Smooth muscle cell (in vitro differentiated cells): ENCODE measurements at regions not wholly inside any gene's neighbourhood (a gene's known extent, or its start where the extent isn't known, plus 50 kb on each side); places are given as distances from the start of the nearest gene placed in this dataset.
A peak's percentile ranks its signal among the peaks of the same experiment; 100 is the strongest.

Source experiments
- DNase-seq: peaks from one replicate; lab custom pipeline; 2025; ENCODE audit not compliant: unreplicated experiment; lab: John Stamatoyannopoulos, UW
- H2AFZ ChIP-seq: fragments of 200-600 bp; sonication (generic); 2 replicates; pipeline ENCODE4 v1.6.0; 2016; ENCODE audit warnings: antibody characterized with exemption, low read depth, mild to moderate bottlenecking
- H3F3A ChIP-seq: fragments of 200-600 bp; sonication (generic); 2 replicates; pipeline ENCODE4 v1.6.0; 2017; ENCODE audit warnings: antibody characterized with exemption, low read depth
- H3K27ac ChIP-seq: fragments of 200-600 bp; sonication (generic); 2 replicates; pipeline ENCODE4 v1.5.1; 2016; ENCODE audit warnings: low read depth, mild to moderate bottlenecking
- H3K27me3 ChIP-seq: fragments of 200-600 bp; sonication (generic); 2 replicates; pipeline ENCODE4 v1.6.1; 2016; ENCODE audit warnings: low read depth, mild to moderate bottlenecking
- H3K36me3 ChIP-seq: fragments of 200-600 bp; sonication (generic); 2 replicates; pipeline ENCODE4 v1.5.1; 2016; ENCODE audit warnings: low read depth
- H3K4me1 ChIP-seq: fragments of 200-600 bp; sonication (generic); 2 replicates; pipeline ENCODE4 v1.5.1; 2016; ENCODE audit warnings: low read depth
- H3K4me2 ChIP-seq: fragments of 200-600 bp; sonication (generic); 2 replicates; pipeline ENCODE4 v1.6.0; 2016; ENCODE audit warnings: mild to moderate bottlenecking
- H3K4me3 ChIP-seq: fragments of 200-600 bp; sonication (generic); 2 replicates; pipeline ENCODE4 v1.5.1; 2016; ENCODE audit warnings: mild to moderate bottlenecking
- H3K79me2 ChIP-seq: fragments of 200-600 bp; sonication (generic); 2 replicates; pipeline ENCODE4 v1.6.0; 2016; ENCODE audit warnings: low read depth, mild to moderate bottlenecking
- H3K9ac ChIP-seq: fragments of 200-600 bp; sonication (generic); 2 replicates; pipeline ENCODE4 v1.6.0; 2016; ENCODE audit warnings: low read depth
- H3K9me3 ChIP-seq: fragments of 200-600 bp; sonication (generic); replicated peaks from 2 replicates; pipeline ENCODE4 v1.5.1; 2016; ENCODE audit warnings: low read depth
- H4K20me1 ChIP-seq: fragments of 200-600 bp; sonication (generic); 2 replicates; pipeline ENCODE4 v1.6.0; 2016; ENCODE audit warnings: low read depth
- WGBS: methylation state at CpG from one replicate; pipeline ENCODE4 v1.1.7; 2016; ENCODE audit warnings: low lambda C conversion rate; 5-methylcytosine and 5-hydroxymethylcytosine counted together
- TF ChIP-seq, protein P1 (sequence below): fragments of 200-600 bp; sonication (generic); IDR thresholded peaks from 2 replicates; pipeline ENCODE4 v1.5.1; 2017; ENCODE audit warnings: borderline replicate concordance, mild to moderate bottlenecking, antibody characterized with exemption; ENCODE audit not compliant: insufficient read depth, poor library complexity, severe bottlenecking

DNA sequence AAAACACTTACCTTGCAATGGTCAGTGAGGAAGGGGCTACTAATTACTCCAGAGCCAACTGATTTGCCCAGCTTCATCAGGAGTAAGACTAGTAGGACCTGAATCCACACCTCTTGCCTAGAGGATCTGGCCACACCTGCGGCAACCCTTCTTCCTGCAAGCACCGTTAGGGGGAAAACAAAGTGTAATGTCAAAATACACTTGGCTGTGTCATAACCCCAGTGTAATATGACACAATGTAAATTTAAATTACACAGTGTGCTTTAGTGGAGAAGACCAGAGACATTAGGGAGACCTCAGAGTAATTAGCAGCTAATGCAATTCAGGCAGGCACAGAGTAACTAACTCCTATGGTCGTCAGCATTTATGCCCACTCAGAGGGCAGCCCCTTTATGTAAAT is 308.5 kb upstream of the ARRDC4 start:
- TF ChIP-seq, protein P1, sequence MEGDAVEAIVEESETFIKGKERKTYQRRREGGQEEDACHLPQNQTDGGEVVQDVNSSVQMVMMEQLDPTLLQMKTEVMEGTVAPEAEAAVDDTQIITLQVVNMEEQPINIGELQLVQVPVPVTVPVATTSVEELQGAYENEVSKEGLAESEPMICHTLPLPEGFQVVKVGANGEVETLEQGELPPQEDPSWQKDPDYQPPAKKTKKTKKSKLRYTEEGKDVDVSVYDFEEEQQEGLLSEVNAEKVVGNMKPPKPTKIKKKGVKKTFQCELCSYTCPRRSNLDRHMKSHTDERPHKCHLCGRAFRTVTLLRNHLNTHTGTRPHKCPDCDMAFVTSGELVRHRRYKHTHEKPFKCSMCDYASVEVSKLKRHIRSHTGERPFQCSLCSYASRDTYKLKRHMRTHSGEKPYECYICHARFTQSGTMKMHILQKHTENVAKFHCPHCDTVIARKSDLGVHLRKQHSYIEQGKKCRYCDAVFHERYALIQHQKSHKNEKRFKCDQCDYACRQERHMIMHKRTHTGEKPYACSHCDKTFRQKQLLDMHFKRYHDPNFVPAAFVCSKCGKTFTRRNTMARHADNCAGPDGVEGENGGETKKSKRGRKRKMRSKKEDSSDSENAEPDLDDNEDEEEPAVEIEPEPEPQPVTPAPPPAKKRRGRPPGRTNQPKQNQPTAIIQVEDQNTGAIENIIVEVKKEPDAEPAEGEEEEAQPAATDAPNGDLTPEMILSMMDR: no peak
- Histone ChIP-seq H3K79me2 (no peaks in the 10 kb centered on the region), H3K36me3 (no peaks in the 10 kb centered on the region), H4K20me1 (no peaks in the 10 kb centered on the region), H3F3A (no peaks in the 10 kb centered on the region), H2AFZ (peak overlapping the region; percentile 20), H3K9me3 (no peaks in the 10 kb centered on the region), H3K27me3 (peaks cover 40% of the 10 kb centered on the region), H3K4me1 (peaks cover 3% of the 10 kb centered on the region), H3K9ac (no peak overlapping the region), H3K27ac (no peak overlapping the region), H3K4me3 (no peak overlapping the region), H3K4me2 (peak overlapping the region; percentile 79)
- WGBS: 59% methylated on average over 3 of the region's 3 CpGs
- no peak for DNase-seq

DNA sequence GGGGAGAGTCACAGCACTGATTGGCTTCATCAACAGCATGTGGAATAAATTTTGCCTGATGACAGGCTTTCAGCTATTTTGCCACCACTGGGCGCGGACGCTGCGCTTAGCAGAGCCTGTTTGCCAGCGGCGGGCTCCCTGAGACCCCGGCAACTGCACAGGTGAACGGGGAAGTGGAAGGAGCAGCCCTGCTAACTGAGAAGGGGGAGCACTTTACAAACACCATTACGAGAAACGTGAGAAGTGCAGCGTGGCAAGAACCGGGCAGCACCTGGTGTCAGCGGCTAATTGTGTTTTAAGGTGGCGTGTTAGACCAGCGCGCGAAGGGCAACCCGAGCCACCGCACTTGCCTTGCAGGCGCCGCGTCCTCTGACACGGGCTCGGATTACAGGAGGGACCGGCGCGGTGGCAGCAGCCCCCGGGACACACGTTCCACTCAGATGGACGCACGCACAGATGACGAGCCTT is 307.8 kb upstream of the ARRDC4 start:
- 3% methylated on average over 32 of the region's 32 CpGs for WGBS
- Histone ChIP-seq H3K4me1 (peaks cover 3% of the 10 kb centered on the region), H3K4me3 (peak overlapping the region; percentile 14), H3F3A (no peaks in the 10 kb centered on the region), H3K27ac (no peak overlapping the region), H3K27me3 (peaks cover 45% of the 10 kb centered on the region), H2AFZ (peak overlapping the region; percentile 20), H3K9me3 (no peaks in the 10 kb centered on the region), H3K36me3 (no peaks in the 10 kb centered on the region), H3K9ac (no peak overlapping the region), H3K4me2 (peak overlapping the region; percentile 79), H3K79me2 (no peaks in the 10 kb centered on the region), H4K20me1 (no peaks in the 10 kb centered on the region)
- TF ChIP-seq, protein P1: no peak
- DNase-seq: no peak

DNA sequence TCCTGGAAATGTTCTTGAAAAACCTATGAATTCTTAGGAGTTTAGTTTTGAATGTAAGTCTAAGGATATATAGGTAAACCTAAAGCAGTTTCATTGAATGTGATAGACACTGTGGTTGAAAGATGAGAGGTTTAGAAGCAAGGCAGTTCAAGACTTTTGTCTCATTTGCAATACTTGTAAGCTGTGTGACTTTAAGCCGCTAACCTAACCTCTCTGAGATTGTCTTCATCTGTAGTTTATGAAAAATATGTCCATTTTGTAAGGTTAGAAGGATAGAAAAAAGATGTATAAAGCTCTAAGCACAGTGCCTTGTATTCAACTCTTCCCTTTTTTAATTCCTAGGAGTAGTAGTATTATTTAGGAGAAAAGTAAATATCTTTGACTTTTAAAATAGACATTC is 306.6 kb upstream of the ARRDC4 start:
- no peaks in the 10 kb centered on the region for H3K79me2 ChIP-seq
- 91% methylated on average over 1 of the region's 1 CpG for WGBS
- H3K27ac ChIP-seq: no peak overlapping the region
- H3F3A ChIP-seq: no peaks in the 10 kb centered on the region
- H2AFZ ChIP-seq: no peak overlapping the region
- H3K4me3 ChIP-seq: no peak overlapping the region
- H3K4me2 ChIP-seq: no peak overlapping the region
- H3K9ac ChIP-seq: no peak overlapping the region
- H3K4me1 ChIP-seq: peaks cover 3% of the 10 kb centered on the region
- TF ChIP-seq, protein P1: no peak
- peaks cover 45% of the 10 kb centered on the region for H3K27me3 ChIP-seq
- H3K9me3 ChIP-seq: no peaks in the 10 kb centered on the region
- no peaks in the 10 kb centered on the region for H3K36me3 ChIP-seq
- no peaks in the 10 kb centered on the region for H4K20me1 ChIP-seq
- no peak for DNase-seq

DNA sequence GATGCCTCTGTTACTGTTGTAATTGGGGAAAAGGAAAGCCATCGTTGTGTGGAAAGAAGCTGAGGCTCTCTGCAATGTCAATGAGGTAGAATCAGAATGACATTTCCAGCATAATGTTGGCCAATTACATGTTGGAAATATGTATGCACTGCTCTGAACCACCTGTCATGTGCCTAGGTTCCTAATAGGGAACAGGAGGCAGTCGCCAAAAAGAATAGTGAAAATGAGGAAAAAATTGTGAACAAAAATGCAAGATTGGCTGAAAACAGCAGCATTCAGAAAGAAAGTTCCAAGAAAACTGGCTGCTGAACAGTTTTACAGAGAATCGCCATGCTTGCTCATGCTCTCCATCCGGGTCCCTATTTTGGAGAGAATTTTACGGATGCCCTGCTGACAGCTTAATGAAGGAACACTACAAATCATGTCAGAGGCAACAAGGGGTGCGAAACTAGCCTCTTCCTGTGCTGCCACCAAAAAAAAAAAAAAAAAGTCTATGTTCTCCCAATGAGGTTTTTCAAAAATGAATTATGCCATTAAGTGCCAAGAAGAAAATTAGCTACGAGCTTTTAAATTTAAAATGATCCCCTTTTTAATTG is 305.9 kb upstream of the ARRDC4 start:
- TF ChIP-seq, protein P1: no peak
- no peaks in the 10 kb centered on the region for H3F3A ChIP-seq
- no peak overlapping the region for H3K4me3 ChIP-seq
- no peaks in the 10 kb centered on the region for H3K36me3 ChIP-seq
- no peak overlapping the region for H3K27ac ChIP-seq
- H3K27me3 ChIP-seq: peaks cover 45% of the 10 kb centered on the region
- H3K9ac ChIP-seq: no peak overlapping the region
- peaks cover 3% of the 10 kb centered on the region for H3K4me1 ChIP-seq
- peak overlapping the region; percentile 9 for H3K4me2 ChIP-seq
- H3K79me2 ChIP-seq: no peaks in the 10 kb centered on the region
- H3K9me3 ChIP-seq: no peaks in the 10 kb centered on the region
- H4K20me1 ChIP-seq: no peaks in the 10 kb centered on the region
- no peak for DNase-seq
- no peak overlapping the region for H2AFZ ChIP-seq
- WGBS: 24% methylated on average over 7 of the region's 7 CpGs
